Activated CD4-positive, CD25-positive, alpha-beta regulatory T cell treated with anti-CD3 and anti-CD28 coated beads, Interleukin-2, amount 50 U/mL, for 16 hours (primary cell): ENCODE measurements at regions not wholly inside any gene's neighbourhood (a gene's known extent, or its start where the extent isn't known, plus 50 kb on each side); places are given as distances from the start of the nearest gene placed in this dataset.
"Not testable (repeated sequence)": the region's sequence is repeated elsewhere in the genome, so short reads cannot be mapped to it uniquely, and the experiment has no call there.

Experiments
- DNase-seq: peaks from one replicate; pipeline ENCODE4 v3.0.0-alpha.2; 2020; ENCODE audit warnings: low read depth, low spot score

- DNase-seq, result no peak
These were observed 124.6 kb upstream of the ARHGEF3 start for GRCh38 chr3:56926243-56926946.

GRCh38 chr3:56924700-56925099, 123.0 kb upstream of the ARHGEF3 start:
- not testable (repeated sequence) for DNase-seq

GRCh38 chr3:56923526-56924224, 121.9 kb upstream of the ARHGEF3 start:
- no peak for DNase-seq

- DNase-seq, result no peak
These were observed 120.1 kb upstream of the ARHGEF3 start for GRCh38 chr3:56921573-56922453.

- no peak for DNase-seq
These were observed 118.0 kb upstream of the ARHGEF3 start for GRCh38 chr3:56919797-56920195.

- no peak for DNase-seq
These were observed 117.5 kb upstream of the ARHGEF3 start for GRCh38 chr3:56919137-56919796.

GRCh38 chr3:56918111-56918568, 116.4 kb upstream of the ARHGEF3 start:
- DNase-seq, result no peak

GRCh38 chr3:56917361-56918110, 115.8 kb upstream of the ARHGEF3 start:
- no peak for DNase-seq

- no peak for DNase-seq
These were observed 115.1 kb upstream of the ARHGEF3 start for GRCh38 chr3:56916716-56917360.

GRCh38 chr3:56915966-56916586, 114.3 kb upstream of the ARHGEF3 start:
- peak; percentile 45 for DNase-seq

GRCh38 chr3:56914646-56915045, 112.9 kb upstream of the ARHGEF3 start:
- no peak for DNase-seq

- no peak for DNase-seq
These were observed 109.6 kb upstream of the ARHGEF3 start for GRCh38 chr3:56911363-56911762.

- no peak for DNase-seq
These were observed 107.6 kb upstream of the ARHGEF3 start for GRCh38 chr3:56909349-56909748.

- no peak for DNase-seq
These were observed 106.3 kb upstream of the ARHGEF3 start for GRCh38 chr3:56908004-56908403.

- DNase-seq, result no peak
These were observed 102.9 kb upstream of the ARHGEF3 start for GRCh38 chr3:56904552-56905215.

- DNase-seq, result no peak
These were observed 101.6 kb upstream of the ARHGEF3 start for GRCh38 chr3:56903231-56903782.

GRCh38 chr3:56902468-56903160, 100.9 kb upstream of the ARHGEF3 start:
- DNase-seq, result no peak

GRCh38 chr3:56900801-56901200, 99.1 kb upstream of the ARHGEF3 start:
- DNase-seq, result no peak
